SU-DHL-6 (cell line): ENCODE measurements at regions not wholly inside any gene's neighbourhood (a gene's known extent, or its start where the extent isn't known, plus 50 kb on each side); places are given as distances from the start of the nearest gene placed in this dataset.

ENCODE experiments used
- CTCF ChIP-seq: fragments of 200-600 bp; sonication (generic); IDR thresholded peaks from one replicate; pipeline ENCODE4 v1.5.1; 2017; ENCODE audit warnings: antibody characterized with exemption, mild to moderate bottlenecking, low read length, moderate library complexity; ENCODE audit not compliant: insufficient read depth, poor library complexity, severe bottlenecking
- EZH2phosphoT487 ChIP-seq: fragments of 200-600 bp; sonication (generic), shearing (Covaris generic); conservative IDR thresholded peaks from 2 replicates; pipeline ENCODE4 v1.6.1; 2018; ENCODE audit warnings: mild to moderate bottlenecking, antibody characterized with exemption, low read length, moderate library complexity, mixed read lengths

DNA sequence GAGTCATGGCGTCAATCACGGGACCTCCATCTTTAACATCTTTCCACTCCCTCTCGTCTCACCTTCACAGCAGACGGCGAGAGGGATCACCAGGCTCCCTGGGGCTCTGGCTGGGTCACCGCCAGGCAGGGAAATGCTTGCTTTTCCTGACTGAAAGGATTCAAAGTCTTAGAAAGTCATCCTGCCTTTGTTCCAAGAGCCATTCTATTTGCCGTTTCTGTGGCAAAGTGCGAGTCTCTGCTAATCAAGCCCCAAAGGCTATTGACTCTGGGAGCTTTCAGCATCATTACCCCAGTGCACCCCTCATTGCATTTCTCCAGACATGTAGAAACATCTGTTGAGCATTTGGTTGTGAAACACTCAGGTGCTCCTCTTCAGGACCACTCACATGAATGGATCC is 69.6 kb downstream of the GSC start:
- no peak for TF ChIP-seq CTCF
- no peak for TF ChIP-seq EZH2phosphoT487
